ENCODE measurements at regions not wholly inside any gene's neighbourhood (a gene's known extent, or its start where the extent isn't known, plus 50 kb on each side); places are given as distances from the start of the nearest gene placed in this dataset.

DNA sequence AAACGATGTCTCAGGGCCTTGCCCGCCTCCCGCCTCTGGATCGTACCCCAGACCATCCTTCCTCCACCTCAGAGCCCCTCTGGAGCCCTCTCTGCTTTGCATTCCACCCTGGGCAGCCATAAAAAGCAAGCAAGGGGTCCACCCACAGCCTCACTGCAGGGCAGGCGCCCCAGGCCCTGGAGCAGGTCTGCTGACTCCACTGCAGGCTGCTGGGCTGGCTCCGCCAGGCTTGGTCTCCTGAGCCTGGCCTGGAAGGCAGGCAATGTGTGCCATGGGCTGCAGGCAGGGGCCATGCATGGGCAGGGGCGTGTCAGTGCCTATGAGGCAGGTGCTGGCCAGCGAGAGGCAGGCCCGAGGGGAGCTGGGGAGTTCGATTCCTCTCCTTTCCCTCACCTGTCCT, 186.0 kb downstream of the ANKRD30B start:
- no peak for TF ChIP-seq ZBTB21 (CRISPR knock-in tag; IDR thresholded peaks at IDR 0.05; ENCODE audit: borderline replicate concordance)
- TF ChIP-seq, protein P1, sequence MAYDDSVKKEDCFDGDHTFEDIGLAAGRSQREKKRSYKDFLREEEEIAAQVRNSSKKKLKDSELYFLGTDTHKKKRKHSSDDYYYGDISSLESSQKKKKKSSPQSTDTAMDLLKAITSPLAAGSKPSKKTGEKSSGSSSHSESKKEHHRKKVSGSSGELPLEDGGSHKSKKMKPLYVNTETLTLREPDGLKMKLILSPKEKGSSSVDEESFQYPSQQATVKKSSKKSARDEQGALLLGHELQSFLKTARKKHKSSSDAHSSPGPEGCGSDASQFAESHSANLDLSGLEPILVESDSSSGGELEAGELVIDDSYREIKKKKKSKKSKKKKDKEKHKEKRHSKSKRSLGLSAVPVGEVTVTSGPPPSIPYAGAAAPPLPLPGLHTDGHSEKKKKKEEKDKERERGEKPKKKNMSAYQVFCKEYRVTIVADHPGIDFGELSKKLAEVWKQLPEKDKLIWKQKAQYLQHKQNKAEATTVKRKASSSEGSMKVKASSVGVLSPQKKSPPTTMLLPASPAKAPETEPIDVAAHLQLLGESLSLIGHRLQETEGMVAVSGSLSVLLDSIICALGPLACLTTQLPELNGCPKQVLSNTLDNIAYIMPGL (CRISPR knock-in tag; IDR thresholded peaks at IDR 0.05): no peak
- TF ChIP-seq, protein P2, sequence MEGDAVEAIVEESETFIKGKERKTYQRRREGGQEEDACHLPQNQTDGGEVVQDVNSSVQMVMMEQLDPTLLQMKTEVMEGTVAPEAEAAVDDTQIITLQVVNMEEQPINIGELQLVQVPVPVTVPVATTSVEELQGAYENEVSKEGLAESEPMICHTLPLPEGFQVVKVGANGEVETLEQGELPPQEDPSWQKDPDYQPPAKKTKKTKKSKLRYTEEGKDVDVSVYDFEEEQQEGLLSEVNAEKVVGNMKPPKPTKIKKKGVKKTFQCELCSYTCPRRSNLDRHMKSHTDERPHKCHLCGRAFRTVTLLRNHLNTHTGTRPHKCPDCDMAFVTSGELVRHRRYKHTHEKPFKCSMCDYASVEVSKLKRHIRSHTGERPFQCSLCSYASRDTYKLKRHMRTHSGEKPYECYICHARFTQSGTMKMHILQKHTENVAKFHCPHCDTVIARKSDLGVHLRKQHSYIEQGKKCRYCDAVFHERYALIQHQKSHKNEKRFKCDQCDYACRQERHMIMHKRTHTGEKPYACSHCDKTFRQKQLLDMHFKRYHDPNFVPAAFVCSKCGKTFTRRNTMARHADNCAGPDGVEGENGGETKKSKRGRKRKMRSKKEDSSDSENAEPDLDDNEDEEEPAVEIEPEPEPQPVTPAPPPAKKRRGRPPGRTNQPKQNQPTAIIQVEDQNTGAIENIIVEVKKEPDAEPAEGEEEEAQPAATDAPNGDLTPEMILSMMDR (IDR thresholded peaks at IDR 0.05): no peak
- no peak for TF ChIP-seq IRF2 (CRISPR knock-in tag; IDR thresholded peaks at IDR 0.05; ENCODE audit: borderline replicate concordance, low read depth)
- TF ChIP-seq, protein P3, sequence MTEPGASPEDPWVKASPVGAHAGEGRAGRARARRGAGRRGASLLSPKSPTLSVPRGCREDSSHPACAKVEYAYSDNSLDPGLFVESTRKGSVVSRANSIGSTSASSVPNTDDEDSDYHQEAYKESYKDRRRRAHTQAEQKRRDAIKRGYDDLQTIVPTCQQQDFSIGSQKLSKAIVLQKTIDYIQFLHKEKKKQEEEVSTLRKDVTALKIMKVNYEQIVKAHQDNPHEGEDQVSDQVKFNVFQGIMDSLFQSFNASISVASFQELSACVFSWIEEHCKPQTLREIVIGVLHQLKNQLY (CRISPR knock-in tag; IDR thresholded peaks at IDR 0.05): no peak

Data from WTC11 (cell line).